IPS-NIHi11 (cell line): ENCODE measurements at regions not wholly inside any gene's neighbourhood (a gene's known extent, or its start where the extent isn't known, plus 50 kb on each side); places are given as distances from the start of the nearest gene placed in this dataset.
"Not testable (repeated sequence)": the region's sequence is repeated elsewhere in the genome, so short reads cannot be mapped to it uniquely, and the experiment has no call there.

Source experiments
- DNase-seq: peaks from one replicate; pipeline ENCODE4 v3.0.0; 2012; ENCODE audit warnings: mixed read lengths, low spot score

GRCh38 chr6:126967296-126968005 is 151.0 kb upstream of the RSPO3 start:
- DNase-seq: no peak

GRCh38 chr6:126976253-126976797 is 142.1 kb upstream of the RSPO3 start:
- no peak for DNase-seq

- no peak for DNase-seq
Observed at GRCh38 chr6:126983779-126984178, 134.7 kb upstream of the RSPO3 start.

GRCh38 chr6:126988125-126988524 is 130.3 kb upstream of the RSPO3 start:
- not testable (repeated sequence) for DNase-seq

- no peak for DNase-seq
Observed at GRCh38 chr6:127000631-127001030, 117.8 kb upstream of the RSPO3 start.

GRCh38 chr6:127013865-127014264 is 104.6 kb upstream of the RSPO3 start:
- DNase-seq: no peak

GRCh38 chr6:127015858-127016257 is 102.6 kb upstream of the RSPO3 start:
- no peak for DNase-seq

- no peak for DNase-seq
Observed at GRCh38 chr6:127019828-127020227, 98.6 kb upstream of the RSPO3 start.

GRCh38 chr6:127022302-127022701 is 96.2 kb upstream of the RSPO3 start:
- DNase-seq: no peak

GRCh38 chr6:127023001-127023778 is 95.3 kb upstream of the RSPO3 start:
- no peak for DNase-seq

- no peak for DNase-seq
Observed at GRCh38 chr6:127026247-127026646, 92.2 kb upstream of the RSPO3 start.

GRCh38 chr6:127030111-127030510 is 88.4 kb upstream of the RSPO3 start:
- no peak for DNase-seq

- DNase-seq: no peak
Observed at GRCh38 chr6:127030836-127031235, 87.6 kb upstream of the RSPO3 start.

GRCh38 chr6:127031511-127031910 is 87.0 kb upstream of the RSPO3 start:
- no peak for DNase-seq

- no peak for DNase-seq
Observed at GRCh38 chr6:127032971-127033370, 85.5 kb upstream of the RSPO3 start.

GRCh38 chr6:127051571-127052260 is 66.8 kb upstream of the RSPO3 start:
- DNase-seq: no peak

- peak; percentile 5 for DNase-seq
Observed at GRCh38 chr6:127053032-127053874, 65.2 kb upstream of the RSPO3 start.

GRCh38 chr6:127053875-127054235 is 64.6 kb upstream of the RSPO3 start:
- no peak for DNase-seq

GRCh38 chr6:127058027-127058426 is 60.4 kb upstream of the RSPO3 start:
- DNase-seq: no peak

- DNase-seq: no peak
Observed at GRCh38 chr6:127058936-127059335, 59.5 kb upstream of the RSPO3 start.
